ENCODE measurements at regions not wholly inside any gene's neighbourhood (a gene's known extent, or its start where the extent isn't known, plus 50 kb on each side); places are given as distances from the start of the nearest gene placed in this dataset.

DNA sequence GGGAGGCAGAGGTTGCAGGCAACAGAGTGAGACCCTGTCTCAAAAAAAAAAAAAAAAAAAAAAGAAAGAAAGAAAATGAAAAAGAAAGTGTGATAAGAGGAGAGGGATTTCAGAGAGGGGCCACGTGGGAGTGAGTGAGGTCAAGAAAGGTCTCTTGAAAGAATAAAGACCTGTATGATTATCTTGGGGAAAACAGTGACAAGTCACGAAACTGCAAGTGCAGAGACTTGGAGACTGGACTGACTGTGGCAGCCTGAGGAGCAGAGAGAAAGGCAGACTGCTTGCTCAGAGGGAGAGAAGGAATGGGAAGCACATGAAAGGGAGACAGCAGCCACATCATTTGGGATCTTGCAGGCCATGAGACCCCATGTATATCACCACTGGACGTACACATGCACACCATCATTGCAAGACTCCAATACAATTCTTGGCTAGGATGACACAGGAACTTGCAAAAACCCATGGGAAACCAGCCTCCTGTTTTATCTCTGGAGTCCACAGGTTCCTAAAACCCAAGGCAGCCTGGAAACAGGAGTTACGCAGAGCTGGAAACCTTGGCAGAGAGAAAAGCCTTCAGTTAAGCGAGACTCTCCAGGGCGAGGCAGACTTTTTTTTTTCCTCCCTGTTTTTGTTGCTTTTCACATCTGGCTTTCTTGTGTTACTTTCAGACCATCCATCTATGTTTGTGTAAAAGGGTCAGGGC lies 207.0 kb upstream of the TBL1X start:
- DNase-seq (ENCODE audit: low read depth, low spot score) = no peak
- no peak overlapping the region for H3K27ac ChIP-seq (ENCODE audit: low read length)
- H3K9me3 ChIP-seq (ENCODE audit: control insufficient read depth, insufficient read depth, low read length) = no peaks in the 10 kb centered on the region
- H3K4me3 ChIP-seq (ENCODE audit: low read length) = no peak overlapping the region
- H3K4me1 ChIP-seq (ENCODE audit: control insufficient read depth, insufficient read depth, low read length) = no peaks in the 10 kb centered on the region; the same call in 1 of the 2 replicates
- 100% methylated on average over 1 of the region's 6 CpGs for WGBS (ENCODE audit: insufficient coverage, insufficient read length)
- no peaks in the 10 kb centered on the region for H3K27me3 ChIP-seq (ENCODE audit: control insufficient read depth, insufficient read depth, low read length)
- no peaks in the 10 kb centered on the region for H3K36me3 ChIP-seq (ENCODE audit: control insufficient read depth, insufficient read depth, low read length)

DNA sequence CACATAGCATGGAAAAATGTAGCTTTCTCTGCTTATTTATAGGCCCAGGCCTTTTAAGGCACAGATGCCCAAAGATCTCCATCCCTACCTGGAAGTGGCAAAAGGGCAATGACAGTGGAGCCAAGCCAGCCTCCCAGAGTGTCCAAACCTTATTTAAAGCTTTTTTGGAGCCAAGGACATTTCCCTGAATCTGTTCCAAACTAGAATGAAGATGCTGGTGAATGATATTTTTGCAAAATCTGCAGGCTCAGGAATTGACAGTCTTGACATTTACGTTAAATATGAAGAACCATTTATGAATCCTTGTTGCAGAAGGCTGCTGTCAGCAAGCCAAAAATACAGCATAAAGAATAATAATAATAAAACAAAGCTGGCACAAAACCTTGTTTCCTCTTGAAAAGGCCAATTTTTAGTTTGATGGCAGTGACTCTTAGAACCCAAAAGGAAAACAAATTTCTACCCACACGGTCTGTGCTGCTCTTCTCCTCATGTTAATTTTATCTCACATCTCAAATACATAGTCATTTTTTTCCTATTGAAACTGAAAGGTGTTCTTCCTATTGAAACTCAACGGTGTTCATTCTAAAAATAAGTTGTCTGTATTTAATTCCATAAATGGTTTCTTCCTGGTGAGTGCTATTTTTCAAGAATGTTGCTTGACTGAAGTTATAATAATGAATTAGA lies 206.3 kb upstream of the TBL1X start:
- no peaks in the 10 kb centered on the region for H3K27me3 ChIP-seq (ENCODE audit: control insufficient read depth, insufficient read depth, low read length)
- H3K4me1 ChIP-seq (ENCODE audit: control insufficient read depth, insufficient read depth, low read length) = no peaks in the 10 kb centered on the region; the same call in 1 of the 2 replicates
- DNase-seq (ENCODE audit: low read depth, low spot score) = no peak
- no peak overlapping the region for H3K4me3 ChIP-seq (ENCODE audit: low read length)
- no peak overlapping the region for H3K27ac ChIP-seq (ENCODE audit: low read length)
- no peaks in the 10 kb centered on the region for H3K9me3 ChIP-seq (ENCODE audit: control insufficient read depth, insufficient read depth, low read length)
- no peaks in the 10 kb centered on the region for H3K36me3 ChIP-seq (ENCODE audit: control insufficient read depth, insufficient read depth, low read length)
- WGBS (ENCODE audit: insufficient coverage, insufficient read length) = no CpG with 5 or more reads among the region's 3 CpGs

- Histone ChIP-seq H3K4me3 (ENCODE audit: low read length) (no peak overlapping the region), H3K27me3 (ENCODE audit: control insufficient read depth, insufficient read depth, low read length) (no peaks in the 10 kb centered on the region), H3K9me3 (ENCODE audit: control insufficient read depth, insufficient read depth, low read length) (no peaks in the 10 kb centered on the region), H3K27ac (ENCODE audit: low read length) (no peak overlapping the region), H3K36me3 (ENCODE audit: control insufficient read depth, insufficient read depth, low read length) (no peaks in the 10 kb centered on the region), H3K4me1 (ENCODE audit: control insufficient read depth, insufficient read depth, low read length) (no peaks in the 10 kb centered on the region)
- WGBS (ENCODE audit: insufficient coverage, insufficient read length) = no CpG with 5 or more reads among the region's 1 CpG
- no peak for DNase-seq (ENCODE audit: low read depth, low spot score)
Measured at GRCh38 chrX:9260603-9261002, 204.3 kb upstream of the TBL1X start.

- no peaks in the 10 kb centered on the region for H3K27me3 ChIP-seq (ENCODE audit: control insufficient read depth, insufficient read depth, low read length)
- DNase-seq (ENCODE audit: low read depth, low spot score) = no peak
- H3K36me3 ChIP-seq (ENCODE audit: control insufficient read depth, insufficient read depth, low read length) = no peaks in the 10 kb centered on the region
- no peaks in the 10 kb centered on the region for H3K4me1 ChIP-seq (ENCODE audit: control insufficient read depth, insufficient read depth, low read length)
- no peaks in the 10 kb centered on the region for H3K9me3 ChIP-seq (ENCODE audit: control insufficient read depth, insufficient read depth, low read length)
- H3K4me3 ChIP-seq (ENCODE audit: low read length) = no peak overlapping the region
- WGBS (ENCODE audit: insufficient coverage, insufficient read length) = no CpG with 5 or more reads among the region's 6 CpGs
- H3K27ac ChIP-seq (ENCODE audit: low read length) = no peak overlapping the region
Measured at GRCh38 chrX:9267415-9267814, 197.4 kb upstream of the TBL1X start.

- H3K27ac ChIP-seq (ENCODE audit: low read length) = no peak overlapping the region
- no peak overlapping the region for H3K4me3 ChIP-seq (ENCODE audit: low read length)
- no peaks in the 10 kb centered on the region for H3K9me3 ChIP-seq (ENCODE audit: control insufficient read depth, insufficient read depth, low read length)
- no peaks in the 10 kb centered on the region for H3K4me1 ChIP-seq (ENCODE audit: control insufficient read depth, insufficient read depth, low read length)
- DNase-seq (ENCODE audit: low read depth, low spot score) = no peak
- no CpG with 5 or more reads among the region's 4 CpGs for WGBS (ENCODE audit: insufficient coverage, insufficient read length)
- H3K27me3 ChIP-seq (ENCODE audit: control insufficient read depth, insufficient read depth, low read length) = no peaks in the 10 kb centered on the region
- H3K36me3 ChIP-seq (ENCODE audit: control insufficient read depth, insufficient read depth, low read length) = no peaks in the 10 kb centered on the region
Measured at GRCh38 chrX:9269134-9269533, 195.7 kb upstream of the TBL1X start.

- no peak overlapping the region for H3K27ac ChIP-seq (ENCODE audit: low read length)
- WGBS (ENCODE audit: insufficient coverage, insufficient read length) = no CpG with 5 or more reads among the region's 13 CpGs
- no peaks in the 10 kb centered on the region for H3K4me1 ChIP-seq (ENCODE audit: control insufficient read depth, insufficient read depth, low read length)
Measured at GRCh38 chrX:9271789-9272525, 192.9 kb upstream of the TBL1X start.

DNA sequence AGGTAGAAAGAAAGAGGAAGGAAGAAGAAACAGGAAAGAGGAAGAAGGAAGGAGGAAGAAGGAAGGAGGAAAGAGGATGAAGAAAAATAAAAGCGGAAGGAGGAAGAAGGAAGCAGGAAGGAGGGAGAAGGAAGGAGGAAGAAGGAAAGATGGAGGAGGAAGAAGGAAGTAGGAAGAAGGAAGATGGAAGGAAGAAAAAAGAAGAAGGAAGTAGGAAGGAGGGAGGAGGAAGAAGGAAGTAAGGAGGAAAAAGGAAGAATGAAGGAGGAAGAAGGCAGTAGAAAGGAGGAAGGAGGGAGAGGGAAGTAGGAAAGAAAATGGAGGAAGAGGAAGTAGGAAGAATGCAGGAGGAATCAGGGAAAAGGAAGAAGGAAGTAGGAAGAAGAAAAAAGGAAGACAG lies 191.1 kb upstream of the TBL1X start:
- Histone ChIP-seq H3K36me3 (ENCODE audit: control insufficient read depth, insufficient read depth, low read length) (no peaks in the 10 kb centered on the region), H3K27me3 (ENCODE audit: control insufficient read depth, insufficient read depth, low read length) (no peaks in the 10 kb centered on the region), H3K9me3 (ENCODE audit: control insufficient read depth, insufficient read depth, low read length) (no peaks in the 10 kb centered on the region), H3K4me3 (ENCODE audit: low read length) (no peak overlapping the region), H3K27ac (ENCODE audit: low read length) (no peak overlapping the region), H3K4me1 (ENCODE audit: control insufficient read depth, insufficient read depth, low read length) (0 out of 2 replicates have a peak, but pooled peaks cover 1% of the 10 kb centered on the region)
- no peak for DNase-seq (ENCODE audit: low read depth, low spot score)
- WGBS (ENCODE audit: insufficient coverage, insufficient read length) = no CpG with 5 or more reads among the region's 1 CpG

More at GRCh38 chrX:9271789-9272525, 192.9 kb upstream of the TBL1X start:
- Histone ChIP-seq H3K9me3 (ENCODE audit: control insufficient read depth, insufficient read depth, low read length) (no peaks in the 10 kb centered on the region), H3K27me3 (ENCODE audit: control insufficient read depth, insufficient read depth, low read length) (no peaks in the 10 kb centered on the region), H3K4me3 (ENCODE audit: low read length) (no peak overlapping the region), H3K36me3 (ENCODE audit: control insufficient read depth, insufficient read depth, low read length) (no peaks in the 10 kb centered on the region)
- DNase-seq (ENCODE audit: low read depth, low spot score) = no peak

- DNase-seq (ENCODE audit: low read depth, low spot score) = no peak
- no peak overlapping the region for H3K4me3 ChIP-seq (ENCODE audit: low read length)
- no peaks in the 10 kb centered on the region for H3K9me3 ChIP-seq (ENCODE audit: control insufficient read depth, insufficient read depth, low read length)
- WGBS (ENCODE audit: insufficient coverage, insufficient read length) = no CpG with 5 or more reads among the region's 7 CpGs
- H3K4me1 ChIP-seq (ENCODE audit: control insufficient read depth, insufficient read depth, low read length) = 0 out of 2 replicates have a peak, but pooled peaks cover 1% of the 10 kb centered on the region
- H3K36me3 ChIP-seq (ENCODE audit: control insufficient read depth, insufficient read depth, low read length) = no peaks in the 10 kb centered on the region
- H3K27me3 ChIP-seq (ENCODE audit: control insufficient read depth, insufficient read depth, low read length) = no peaks in the 10 kb centered on the region
- no peak overlapping the region for H3K27ac ChIP-seq (ENCODE audit: low read length)
Measured at GRCh38 chrX:9278475-9279233, 186.2 kb upstream of the TBL1X start.

DNA sequence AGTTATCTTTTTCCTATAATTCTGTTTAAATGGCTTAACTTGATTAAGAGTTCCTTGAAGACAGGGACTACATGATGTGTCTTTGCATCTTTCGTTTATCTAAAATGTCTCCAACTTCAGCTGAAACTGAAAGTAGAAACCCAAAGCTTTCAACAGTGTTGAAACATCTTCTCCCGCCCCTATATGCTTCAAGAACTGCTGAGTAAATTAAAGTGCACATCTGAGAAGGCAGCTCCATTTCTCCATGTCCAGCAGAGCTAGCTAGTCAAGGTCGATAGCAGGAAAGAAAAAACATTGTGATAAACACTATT lies 185.7 kb upstream of the TBL1X start:
- WGBS (ENCODE audit: insufficient coverage, insufficient read length) = no CpG with 5 or more reads among the region's 3 CpGs
- Histone ChIP-seq H3K27me3 (ENCODE audit: control insufficient read depth, insufficient read depth, low read length) (no peaks in the 10 kb centered on the region), H3K4me3 (ENCODE audit: low read length) (no peak overlapping the region), H3K27ac (ENCODE audit: low read length) (no peak overlapping the region), H3K4me1 (ENCODE audit: control insufficient read depth, insufficient read depth, low read length) (0 out of 2 replicates have a peak, but pooled peaks cover 1% of the 10 kb centered on the region), H3K9me3 (ENCODE audit: control insufficient read depth, insufficient read depth, low read length) (no peaks in the 10 kb centered on the region), H3K36me3 (ENCODE audit: control insufficient read depth, insufficient read depth, low read length) (no peaks in the 10 kb centered on the region)
- DNase-seq (ENCODE audit: low read depth, low spot score) = no peak

- WGBS (ENCODE audit: insufficient coverage, insufficient read length) = no CpG with 5 or more reads among the region's 6 CpGs
- Histone ChIP-seq H3K4me3 (ENCODE audit: low read length) (no peak overlapping the region), H3K4me1 (ENCODE audit: control insufficient read depth, insufficient read depth, low read length) (0 out of 2 replicates have a peak, but pooled peaks cover 1% of the 10 kb centered on the region), H3K36me3 (ENCODE audit: control insufficient read depth, insufficient read depth, low read length) (no peaks in the 10 kb centered on the region), H3K27ac (ENCODE audit: low read length) (no peak overlapping the region), H3K27me3 (ENCODE audit: control insufficient read depth, insufficient read depth, low read length) (no peaks in the 10 kb centered on the region), H3K9me3 (ENCODE audit: control insufficient read depth, insufficient read depth, low read length) (no peaks in the 10 kb centered on the region)
- DNase-seq (ENCODE audit: low read depth, low spot score) = no peak
Measured at GRCh38 chrX:9280831-9281230, 184.0 kb upstream of the TBL1X start.
